ENCODE measurements at regions not wholly inside any gene's neighbourhood (a gene's known extent, or its start where the extent isn't known, plus 50 kb on each side); places are given as distances from the start of the nearest gene placed in this dataset.
"Not testable (repeated sequence)": the region's sequence is repeated elsewhere in the genome, so short reads cannot be mapped to it uniquely, and the experiment has no call there.

DNA sequence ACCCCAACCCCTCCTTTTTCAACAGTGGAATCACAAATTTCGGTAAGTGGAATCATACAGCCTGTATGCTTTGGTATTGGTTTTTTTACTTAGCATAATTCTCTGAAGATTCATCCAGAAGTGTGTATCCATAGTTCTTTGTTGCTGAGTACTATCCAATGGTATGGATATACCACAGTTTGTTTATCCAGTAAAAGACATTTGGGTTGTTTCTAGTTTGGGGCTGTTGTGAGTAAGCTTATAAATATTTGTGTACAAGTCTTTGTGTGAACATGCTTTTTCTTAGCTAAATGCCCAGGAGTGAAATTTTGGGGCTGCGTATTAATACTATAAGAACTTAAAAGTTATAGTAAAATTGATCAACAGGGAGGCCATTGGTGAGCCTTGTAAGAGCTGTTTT, 57.5 kb upstream of the GC start:
- DNase-seq (ENCODE audit: low spot score) = no peak

GRCh38 chr4:71847300-71847699, 63.4 kb upstream of the GC start:
- DNase-seq (ENCODE audit: low spot score) = no peak

GRCh38 chr4:71855944-71856343, 72.1 kb upstream of the GC start:
- DNase-seq (ENCODE audit: low spot score) = no peak

DNA sequence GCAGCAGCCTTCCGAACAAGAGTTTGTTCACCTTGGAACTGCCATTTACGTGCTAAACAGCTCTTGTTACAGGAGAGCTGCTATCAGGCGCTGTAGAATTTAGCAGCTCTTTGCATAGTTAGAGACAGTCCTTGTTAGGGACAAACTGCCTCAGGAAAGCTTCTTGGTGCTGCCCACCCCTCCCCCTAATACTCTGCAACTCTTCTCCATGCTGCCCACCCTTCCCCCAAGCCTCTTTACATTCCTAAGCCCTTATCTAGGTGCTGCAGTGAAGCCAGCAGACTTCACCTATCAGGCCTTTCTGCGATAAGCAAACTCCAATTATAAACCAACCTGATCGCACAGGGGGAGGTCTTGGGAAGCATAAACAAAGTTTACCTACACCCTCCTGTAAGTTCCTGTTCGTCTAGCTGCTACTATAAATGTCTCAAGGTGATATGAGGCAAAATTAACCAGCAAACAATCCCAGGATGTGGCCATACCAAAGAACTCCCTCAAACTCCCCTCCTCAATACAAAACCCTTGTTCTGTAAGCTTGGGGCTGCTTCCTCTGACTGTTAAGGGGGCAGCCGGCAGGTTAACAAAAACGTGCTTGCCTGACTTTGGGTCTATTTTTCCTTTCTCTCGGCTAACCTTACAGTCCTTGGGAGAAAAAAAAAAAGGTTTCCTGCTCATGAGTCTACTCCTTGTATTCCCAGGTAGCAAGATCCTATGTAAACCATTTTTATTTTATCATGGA, 74.0 kb upstream of the GC start:
- no peak for DNase-seq (ENCODE audit: low spot score)

- peak; percentile 13 for DNase-seq (ENCODE audit: low spot score)
These were observed 76.8 kb upstream of the GC start for GRCh38 chr4:71860643-71861042.

DNA sequence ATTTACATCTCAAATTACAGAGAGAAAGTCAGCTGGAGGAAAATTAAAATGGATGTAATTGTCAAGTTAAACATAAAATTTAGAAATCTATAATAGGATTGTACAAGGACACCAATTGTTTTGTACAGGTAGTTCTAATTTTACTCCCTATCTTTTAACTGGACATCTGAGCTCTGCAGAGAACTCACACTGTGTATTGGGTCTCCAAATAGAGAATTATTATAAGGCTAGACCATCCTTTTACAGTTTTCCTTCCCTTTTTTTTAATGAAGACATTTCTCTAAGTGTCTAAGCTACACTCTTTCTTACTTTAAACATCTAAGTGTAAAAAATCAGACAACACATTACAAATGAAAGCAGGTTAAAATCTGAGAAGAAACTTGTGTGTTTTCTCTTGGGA, 78.4 kb upstream of the GC start:
- no peak for DNase-seq (ENCODE audit: low spot score)

DNA sequence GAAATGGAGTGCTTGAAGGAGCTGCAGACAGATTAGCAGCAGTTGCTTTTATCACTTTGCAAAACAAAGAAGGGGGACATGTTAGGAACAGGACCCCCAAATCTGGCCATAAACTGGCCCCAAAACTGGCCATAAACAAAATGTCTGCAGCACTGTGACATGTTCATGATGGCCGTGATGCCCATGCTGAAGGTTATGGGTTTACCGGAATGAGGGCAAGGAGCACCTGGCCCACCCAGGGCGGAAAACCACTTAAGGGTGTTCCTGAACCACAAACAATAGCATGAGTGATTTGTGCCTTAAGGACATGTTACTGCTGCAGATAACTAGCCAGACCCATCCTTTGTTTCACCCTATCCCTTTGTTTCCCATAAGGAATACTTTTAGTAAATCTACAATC, 79.6 kb upstream of the GC start:
- DNase-seq (ENCODE audit: low spot score) = no peak

- no peak for DNase-seq (ENCODE audit: low spot score)
These were observed 80.5 kb upstream of the GC start for GRCh38 chr4:71864380-71864779.

DNA sequence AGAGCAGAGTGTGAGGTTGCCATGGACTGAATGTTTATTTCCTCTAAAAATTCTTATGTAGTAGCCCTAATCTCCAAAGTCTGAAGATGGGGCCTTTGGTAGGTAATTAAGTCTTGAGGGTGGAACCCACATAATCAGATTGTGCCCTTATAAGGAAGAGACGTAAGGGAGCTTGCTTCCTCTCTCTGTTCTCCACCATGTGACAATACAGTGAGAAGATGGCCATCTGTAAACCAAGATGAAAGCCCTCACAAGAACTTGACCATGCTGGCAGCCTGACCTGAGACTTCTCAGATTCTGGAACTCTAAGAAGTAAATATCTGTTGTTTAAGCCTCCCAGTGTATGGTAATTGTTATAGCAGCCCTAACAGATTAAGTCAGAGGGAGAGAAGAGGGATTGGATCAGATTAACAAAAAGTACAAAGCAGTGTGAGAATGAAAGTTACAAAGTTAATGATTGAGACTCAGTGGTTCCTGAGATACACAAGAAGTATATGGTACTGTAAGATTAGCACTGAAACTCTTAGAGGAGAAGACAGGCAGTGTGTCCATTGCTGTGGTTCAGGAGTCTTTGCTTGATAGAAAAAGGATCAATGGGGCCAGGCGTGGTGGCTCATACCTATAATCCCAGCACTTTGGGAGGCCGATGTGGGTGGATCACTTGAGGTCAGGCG, 82.5 kb upstream of the GC start:
- DNase-seq (ENCODE audit: low spot score) = no peak

DNA sequence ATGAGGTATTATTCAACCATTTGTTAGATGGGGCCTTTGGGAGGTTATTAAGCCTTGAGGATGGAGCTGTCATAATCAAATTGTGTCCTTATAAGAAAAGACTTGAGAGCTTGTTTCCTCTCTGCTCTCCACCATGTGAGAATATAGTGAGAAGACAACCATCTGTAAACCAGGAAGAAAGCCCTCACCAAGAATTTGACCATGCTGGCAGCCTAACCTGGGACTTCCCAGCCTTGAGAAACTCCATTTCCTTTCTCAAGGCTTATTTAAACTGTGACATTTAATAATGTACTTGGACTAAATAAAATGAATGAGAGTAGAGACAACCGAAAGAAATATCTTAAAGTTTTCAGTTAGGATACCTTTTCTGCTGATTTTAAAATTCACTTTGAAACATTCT, 83.7 kb upstream of the GC start:
- DNase-seq (ENCODE audit: low spot score) = no peak

GRCh38 chr4:71870456-71870855, 86.6 kb upstream of the GC start:
- DNase-seq (ENCODE audit: low spot score) = no peak

DNA sequence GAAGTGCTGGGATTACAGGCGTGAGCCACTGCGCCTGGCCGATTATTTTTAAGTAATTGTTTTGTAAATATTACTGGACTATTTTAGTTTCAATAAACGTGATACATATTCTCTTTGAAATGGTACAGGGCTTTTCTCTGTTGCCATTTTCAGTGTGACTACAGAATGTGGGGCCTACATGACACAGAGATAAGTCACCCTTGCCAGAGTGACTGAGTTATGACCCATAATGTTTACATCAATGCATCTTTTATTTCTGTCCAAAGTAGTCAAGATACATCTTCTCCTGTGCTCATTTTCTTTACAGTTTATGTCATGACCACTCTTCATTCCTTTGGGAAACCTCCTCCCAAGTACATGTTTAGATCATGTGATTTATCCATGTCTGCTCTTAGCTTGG, 88.3 kb upstream of the GC start:
- DNase-seq (ENCODE audit: low spot score) = no peak

- DNase-seq (ENCODE audit: low spot score) = no peak
These were observed 89.0 kb upstream of the GC start for GRCh38 chr4:71872767-71873415.

DNA sequence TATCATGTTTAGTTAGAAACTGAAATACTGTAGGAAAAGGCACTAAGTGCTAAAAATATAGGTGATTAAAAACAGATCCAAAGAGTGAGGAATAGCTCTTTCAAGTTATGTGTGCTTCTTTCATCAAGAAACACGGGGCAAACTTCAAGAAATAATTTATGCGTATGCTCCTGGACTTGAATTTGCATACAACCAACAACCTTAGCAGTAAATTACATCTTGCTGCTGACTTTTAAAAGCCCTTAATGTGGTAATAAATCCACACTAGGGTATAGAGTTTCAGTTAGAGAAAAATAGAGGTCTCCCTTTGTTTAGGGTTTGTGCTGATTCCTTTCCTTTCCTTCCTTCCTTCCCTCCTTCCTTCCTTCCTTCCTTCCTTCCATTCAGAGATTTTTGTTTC, 94.5 kb upstream of the GC start:
- DNase-seq (ENCODE audit: low spot score) = no peak

DNA sequence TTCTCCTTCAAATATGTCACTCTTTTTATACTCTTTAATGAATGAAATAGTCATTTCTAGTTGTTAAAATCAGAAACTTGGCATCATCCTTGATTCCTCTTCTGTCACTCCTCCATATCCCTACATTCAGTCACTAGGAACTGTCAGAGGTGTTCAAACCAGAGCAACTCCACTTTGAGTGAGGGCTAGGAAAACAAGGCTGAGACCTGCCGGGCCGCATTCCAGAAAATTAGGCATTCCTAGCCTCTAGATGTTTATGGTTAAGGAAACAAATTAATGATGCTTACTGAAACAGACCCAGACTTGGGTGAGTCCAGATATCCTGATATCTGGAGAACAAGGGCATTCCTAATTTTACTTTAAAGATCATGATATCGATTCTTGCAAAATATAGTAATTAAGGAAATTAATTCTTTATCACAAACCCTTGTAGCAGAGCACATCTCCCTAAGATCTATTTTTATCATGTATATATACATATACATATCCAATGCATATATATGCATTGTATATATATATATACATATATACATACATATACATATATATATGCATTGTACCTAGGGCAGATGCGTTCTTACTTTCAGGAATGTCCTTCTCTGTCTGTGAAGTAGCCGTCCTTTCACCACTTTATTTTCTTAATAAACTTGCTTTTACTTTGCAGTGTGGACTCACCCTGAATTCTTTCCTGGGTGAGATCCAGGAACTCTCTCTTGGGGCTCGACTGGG, 98.4 kb upstream of the GC start:
- DNase-seq (ENCODE audit: low spot score) = no peak

- DNase-seq (ENCODE audit: low spot score) = not testable (repeated sequence)
These were observed 116.5 kb upstream of the GC start for GRCh38 chr4:71900366-71900765.

DNA sequence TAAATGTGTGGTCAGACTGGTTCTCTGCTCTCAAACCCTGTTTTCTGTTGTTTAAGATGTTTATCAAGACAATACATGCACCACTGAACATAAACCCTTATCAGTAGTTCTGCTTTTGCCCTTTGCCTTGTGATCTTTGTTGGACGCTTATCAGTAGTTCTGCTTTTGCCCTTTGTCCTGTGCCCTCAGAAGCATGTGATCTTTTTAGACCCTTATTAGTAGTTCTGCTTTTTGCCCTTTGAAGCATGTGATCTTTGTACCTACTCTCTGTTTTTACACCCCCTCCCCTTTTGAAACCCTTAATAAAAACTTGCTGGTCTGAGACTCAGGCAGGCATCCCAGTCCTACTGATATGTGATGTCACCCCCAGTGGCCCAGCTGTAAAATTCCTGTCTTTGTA, 121.7 kb upstream of the GC start:
- not testable (repeated sequence) for DNase-seq (ENCODE audit: low spot score)

GRCh38 chr4:71906096-71906495, 122.2 kb upstream of the GC start:
- no peak for DNase-seq (ENCODE audit: low spot score)

DNA sequence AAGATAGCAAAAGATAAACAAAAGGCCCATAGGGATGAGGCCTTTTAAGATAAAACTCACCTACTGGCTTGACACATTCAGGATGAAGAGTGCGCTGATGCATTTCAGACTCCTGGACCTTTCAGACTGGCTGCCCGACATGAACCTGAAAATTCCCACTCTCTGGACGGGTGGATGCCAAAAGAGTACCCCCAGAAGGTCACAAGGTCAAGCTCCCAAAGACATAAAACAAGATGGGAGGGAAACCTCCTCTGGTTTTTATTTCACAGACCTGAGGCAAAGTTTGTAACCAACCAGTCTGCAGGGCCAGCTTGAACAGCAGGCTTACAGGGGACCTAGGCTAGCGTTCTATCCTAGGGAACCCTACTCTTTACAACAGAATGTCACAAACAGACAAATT, 123.2 kb upstream of the GC start:
- no peak for DNase-seq (ENCODE audit: low spot score)

DNA sequence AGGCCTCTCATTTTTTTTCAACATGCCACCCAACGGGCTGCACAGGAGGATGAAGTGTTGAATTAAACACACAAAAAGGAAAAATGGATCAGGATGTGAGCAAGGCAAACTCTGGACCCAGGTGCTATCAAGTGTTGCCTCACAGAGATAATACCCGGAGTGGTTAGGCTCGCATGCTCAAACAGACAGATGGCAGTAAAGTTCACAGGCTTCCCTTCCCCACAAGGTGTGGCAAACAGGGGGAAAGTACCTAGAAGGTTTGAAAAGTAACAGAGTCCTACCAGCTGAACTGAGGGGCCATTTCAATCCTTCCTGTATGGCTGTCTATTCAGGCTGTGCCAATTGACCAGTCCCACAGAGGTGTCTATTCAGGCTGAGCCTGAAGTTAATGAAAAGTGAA, 123.9 kb upstream of the GC start:
- no peak for DNase-seq (ENCODE audit: low spot score)

- no peak for DNase-seq (ENCODE audit: low spot score)
These were observed 118.5 kb upstream of the NPFFR2 start for GRCh38 chr4:71913275-71913674.

GRCh38 chr4:71923070-71923469, 108.7 kb upstream of the NPFFR2 start:
- DNase-seq (ENCODE audit: low spot score) = no peak

DNA sequence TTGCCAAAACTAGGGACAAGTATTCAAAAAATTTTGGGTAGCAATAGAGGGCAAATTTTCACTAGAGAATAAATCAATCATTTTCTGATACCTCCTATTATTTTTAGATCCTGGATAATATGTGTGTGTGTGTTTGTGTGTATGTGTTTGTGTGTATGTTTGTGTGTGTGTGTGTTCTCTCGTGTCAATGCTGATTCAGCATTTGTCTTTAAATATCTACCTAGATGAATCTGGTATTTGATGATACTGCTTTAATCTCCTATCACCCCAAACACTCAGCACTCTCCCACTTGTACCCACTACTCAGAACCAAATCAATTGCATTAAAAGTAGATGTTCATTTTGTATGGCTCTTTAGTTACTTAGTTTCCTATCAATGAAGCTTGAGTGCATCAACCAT, 101.3 kb upstream of the NPFFR2 start:
- DNase-seq (ENCODE audit: low spot score) = no peak
